K562 (cell line): ENCODE measurements at regions not wholly inside any gene's neighbourhood (a gene's known extent, or its start where the extent isn't known, plus 50 kb on each side); places are given as distances from the start of the nearest gene placed in this dataset.

Source experiments
- BRCA1 ChIP-seq, 2 experiments: fragments of 450-650 bp in 1 of 2; sonication (generic) in 1 of 2; formaldehyde crosslinking in 1 of 2; IDR thresholded peaks; 2 replicates each; pipeline versions ENCODE4 v1.5.0 to v1.6.1; 2017 to 2020; ENCODE audit warnings: mild to moderate bottlenecking in 1 of 2, missing genetic modification reagents in 1 of 2
- NR2C2 ChIP-seq, 2 experiments: fragments of 200-800 bp in 1 of 2; sonication (Bioruptor generic) in 1 of 2; sonication (generic) in 1 of 2; formaldehyde crosslinking in 1 of 2; IDR thresholded peaks; 2 replicates each; pipeline versions ENCODE4 v1.6.1 to v1.8.0; 2016 to 2022; ENCODE audit warnings: mild to moderate bottlenecking in 1 of 2, missing compliant biosample characterization in 1 of 2, missing genetic modification characterization in 1 of 2, missing genetic modification reagents in 1 of 2
- POLR2A ChIP-seq: fragments of 450-650 bp; conservative IDR thresholded peaks from 2 replicates; pipeline ENCODE4 v1.6.1; 2016
- ZNF174 ChIP-seq: fragments of 250-450 bp; sonication (Bioruptor Pico); IDR thresholded peaks from 2 replicates; pipeline ENCODE4 v1.4.0; 2020; ENCODE audit warnings: mild to moderate bottlenecking
- ZNF707 ChIP-seq: fragments of 250-450 bp; sonication (Bioruptor Pico); conservative IDR thresholded peaks from 2 replicates; pipeline ENCODE4 v1.8.0; 2022; ENCODE audit warnings: inconsistent platforms, mild to moderate bottlenecking, moderate library complexity
- TF ChIP-seq, protein P1 (sequence below): sonication (generic); formaldehyde crosslinking; IDR thresholded peaks from 2 replicates; pipeline ENCODE4 v1.5.0; 2020; ENCODE audit warnings: missing genetic modification reagents
- TF ChIP-seq, protein P2 (sequence below), 2 experiments: fragments of 450-650 bp; formaldehyde crosslinking in 1 of 2; IDR thresholded peaks; 2 replicates each; pipeline versions ENCODE4 v1.4.0 to v1.6.1; 2014 to 2020; ENCODE audit warnings: mild to moderate bottlenecking in 2 of 2, borderline replicate concordance in 1 of 2, low read depth in 1 of 2
- TF ChIP-seq, protein P3 (sequence below), 3 experiments: IDR thresholded peaks in 2 of 3; conservative IDR thresholded peaks in 1 of 3; 2 replicates each; pipeline ENCODE4 v1.5.1; 2011 to 2012; ENCODE audit warnings: low read length in 3 of 3, mild to moderate bottlenecking in 3 of 3, control low read depth in 2 of 3, improper control_type of control experiment in 1 of 3, inconsistent platforms in 1 of 3, low read depth in 1 of 3, mixed read lengths in 1 of 3, moderate library complexity in 1 of 3; ENCODE audit not compliant: insufficient read depth in 2 of 3

DNA sequence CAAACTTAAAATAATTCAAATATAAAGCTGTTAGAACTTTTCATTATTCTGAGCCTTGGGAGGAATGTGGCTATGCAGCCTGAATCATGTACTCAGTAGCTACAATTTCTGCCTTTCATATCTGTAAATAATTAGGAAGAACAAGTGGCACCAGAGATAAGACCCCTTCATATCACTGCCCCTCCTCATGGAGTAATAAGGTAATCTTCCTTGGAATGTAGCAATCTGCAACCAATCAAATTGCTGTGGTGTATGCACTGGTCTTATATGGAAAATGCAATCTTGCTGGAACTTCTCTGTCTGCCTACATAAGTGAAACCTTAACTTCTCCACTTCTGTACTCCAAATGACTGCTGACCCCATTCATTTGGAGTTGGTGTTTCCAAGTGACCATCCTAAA lies 104.4 kb upstream of the VANGL1 start:
- TF ChIP-seq, protein P1, sequence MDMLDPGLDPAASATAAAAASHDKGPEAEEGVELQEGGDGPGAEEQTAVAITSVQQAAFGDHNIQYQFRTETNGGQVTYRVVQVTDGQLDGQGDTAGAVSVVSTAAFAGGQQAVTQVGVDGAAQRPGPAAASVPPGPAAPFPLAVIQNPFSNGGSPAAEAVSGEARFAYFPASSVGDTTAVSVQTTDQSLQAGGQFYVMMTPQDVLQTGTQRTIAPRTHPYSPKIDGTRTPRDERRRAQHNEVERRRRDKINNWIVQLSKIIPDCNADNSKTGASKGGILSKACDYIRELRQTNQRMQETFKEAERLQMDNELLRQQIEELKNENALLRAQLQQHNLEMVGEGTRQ (CRISPR knock-in tag): no peak
- TF ChIP-seq ZNF174 (CRISPR knock-in tag) (no peak), NR2C2 (CRISPR knock-in tag; IDR thresholded peaks at IDR 0.05) (no peak), NR2C2 (tag; IDR thresholded peaks at IDR 0.05) (no peak), ZNF707 (CRISPR knock-in tag) (no peak), BRCA1 (IDR thresholded peaks at IDR 0.05) (no peak), BRCA1 (CRISPR knock-in tag; IDR thresholded peaks at IDR 0.05) (no peak), POLR2A (no peak)
- TF ChIP-seq, protein P2, sequence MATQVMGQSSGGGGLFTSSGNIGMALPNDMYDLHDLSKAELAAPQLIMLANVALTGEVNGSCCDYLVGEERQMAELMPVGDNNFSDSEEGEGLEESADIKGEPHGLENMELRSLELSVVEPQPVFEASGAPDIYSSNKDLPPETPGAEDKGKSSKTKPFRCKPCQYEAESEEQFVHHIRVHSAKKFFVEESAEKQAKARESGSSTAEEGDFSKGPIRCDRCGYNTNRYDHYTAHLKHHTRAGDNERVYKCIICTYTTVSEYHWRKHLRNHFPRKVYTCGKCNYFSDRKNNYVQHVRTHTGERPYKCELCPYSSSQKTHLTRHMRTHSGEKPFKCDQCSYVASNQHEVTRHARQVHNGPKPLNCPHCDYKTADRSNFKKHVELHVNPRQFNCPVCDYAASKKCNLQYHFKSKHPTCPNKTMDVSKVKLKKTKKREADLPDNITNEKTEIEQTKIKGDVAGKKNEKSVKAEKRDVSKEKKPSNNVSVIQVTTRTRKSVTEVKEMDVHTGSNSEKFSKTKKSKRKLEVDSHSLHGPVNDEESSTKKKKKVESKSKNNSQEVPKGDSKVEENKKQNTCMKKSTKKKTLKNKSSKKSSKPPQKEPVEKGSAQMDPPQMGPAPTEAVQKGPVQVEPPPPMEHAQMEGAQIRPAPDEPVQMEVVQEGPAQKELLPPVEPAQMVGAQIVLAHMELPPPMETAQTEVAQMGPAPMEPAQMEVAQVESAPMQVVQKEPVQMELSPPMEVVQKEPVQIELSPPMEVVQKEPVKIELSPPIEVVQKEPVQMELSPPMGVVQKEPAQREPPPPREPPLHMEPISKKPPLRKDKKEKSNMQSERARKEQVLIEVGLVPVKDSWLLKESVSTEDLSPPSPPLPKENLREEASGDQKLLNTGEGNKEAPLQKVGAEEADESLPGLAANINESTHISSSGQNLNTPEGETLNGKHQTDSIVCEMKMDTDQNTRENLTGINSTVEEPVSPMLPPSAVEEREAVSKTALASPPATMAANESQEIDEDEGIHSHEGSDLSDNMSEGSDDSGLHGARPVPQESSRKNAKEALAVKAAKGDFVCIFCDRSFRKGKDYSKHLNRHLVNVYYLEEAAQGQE (IDR thresholded peaks at IDR 0.05; ENCODE audit: borderline replicate concordance): no peak
- TF ChIP-seq, protein P2 (CRISPR knock-in tag; IDR thresholded peaks at IDR 0.05; ENCODE audit: low read depth): no peak
- TF ChIP-seq, protein P3, sequence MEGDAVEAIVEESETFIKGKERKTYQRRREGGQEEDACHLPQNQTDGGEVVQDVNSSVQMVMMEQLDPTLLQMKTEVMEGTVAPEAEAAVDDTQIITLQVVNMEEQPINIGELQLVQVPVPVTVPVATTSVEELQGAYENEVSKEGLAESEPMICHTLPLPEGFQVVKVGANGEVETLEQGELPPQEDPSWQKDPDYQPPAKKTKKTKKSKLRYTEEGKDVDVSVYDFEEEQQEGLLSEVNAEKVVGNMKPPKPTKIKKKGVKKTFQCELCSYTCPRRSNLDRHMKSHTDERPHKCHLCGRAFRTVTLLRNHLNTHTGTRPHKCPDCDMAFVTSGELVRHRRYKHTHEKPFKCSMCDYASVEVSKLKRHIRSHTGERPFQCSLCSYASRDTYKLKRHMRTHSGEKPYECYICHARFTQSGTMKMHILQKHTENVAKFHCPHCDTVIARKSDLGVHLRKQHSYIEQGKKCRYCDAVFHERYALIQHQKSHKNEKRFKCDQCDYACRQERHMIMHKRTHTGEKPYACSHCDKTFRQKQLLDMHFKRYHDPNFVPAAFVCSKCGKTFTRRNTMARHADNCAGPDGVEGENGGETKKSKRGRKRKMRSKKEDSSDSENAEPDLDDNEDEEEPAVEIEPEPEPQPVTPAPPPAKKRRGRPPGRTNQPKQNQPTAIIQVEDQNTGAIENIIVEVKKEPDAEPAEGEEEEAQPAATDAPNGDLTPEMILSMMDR (IDR thresholded peaks at IDR 0.05 in 2 of 3, conservative IDR thresholded peaks at IDR 0.05 in 1 of 3; ENCODE audit: insufficient read depth in 2 of 3, low read depth in 1 of 3, low read length in 3 of 3): no peak
